Activated CD8-positive, alpha-beta T cell treated with anti-CD3 and anti-CD28 coated beads for 36 hours (primary cell): ENCODE measurements at regions not wholly inside any gene's neighbourhood (a gene's known extent, or its start where the extent isn't known, plus 50 kb on each side); places are given as distances from the start of the nearest gene placed in this dataset.

ENCODE experiments used
- ATAC-seq: fragments of 200-7000 bp; cut with Tn5 transposase; one replicate; pipeline ENCODE4 v1.10.0; 2021; ENCODE audit warnings: mild to moderate bottlenecking, moderate library complexity
- CTCF ChIA-PET: fragments of 350-600 bp; sonication (Branson Sonifier 250); formaldehyde crosslinking; loops from one replicate; lab custom pipeline; 2021; ENCODE audit warnings: antibody characterized with exemption; lab: Charles Lee
- POLR2A ChIA-PET: fragments of 350-600 bp; sonication (Branson Sonifier 250); formaldehyde crosslinking; loops from one replicate; lab custom pipeline; 2021; ENCODE audit warnings: antibody characterized with exemption; lab: Charles Lee
- DNase-seq: peaks from one replicate; pipeline ENCODE4 v3.0.0-alpha.2; 2020
- H3K27ac Mint-ChIP-seq: one replicate; pipeline ENCODE4 v1.8.0; 2021; ENCODE audit warnings: mild to moderate bottlenecking, mixed read lengths
- H3K27me3 Mint-ChIP-seq: one replicate; pipeline ENCODE4 v1.8.0; 2021; ENCODE audit warnings: mixed read lengths
- H3K36me3 Mint-ChIP-seq: one replicate; pipeline ENCODE4 v1.8.0; 2021; ENCODE audit warnings: low read depth, mixed read lengths
- H3K4me1 Mint-ChIP-seq: one replicate; pipeline ENCODE4 v1.8.0; 2021; ENCODE audit warnings: low read depth, mixed read lengths
- H3K4me3 Mint-ChIP-seq: one replicate; pipeline ENCODE4 v1.8.0; 2021; ENCODE audit warnings: mild to moderate bottlenecking, moderate library complexity, mixed read lengths
- H3K9me3 Mint-ChIP-seq: one replicate; pipeline ENCODE4 v1.8.0; 2021; ENCODE audit warnings: mixed read lengths
- intact Hi-C: fragments of 100-400 bp; cut with micrococcal nuclease; formaldehyde crosslinking; loops from one replicate; pipeline ENCODE4 v1.10.0; 2022
- TF ChIP-seq, protein P1 (sequence below): fragments of 200-600 bp; IDR thresholded peaks from one replicate; pipeline ENCODE4 v1.8.0; 2022; ENCODE audit warnings: antibody characterized with exemption, mild to moderate bottlenecking

- ATAC-seq (no peak), DNase-seq (no peak)
- POLR2A ChIA-PET: no interaction called here
- CTCF ChIA-PET: no interaction called here
- Mint-ChIP-seq H3K4me1 (no peaks in the 10 kb centered on the region), H3K27me3 (peaks cover 5% of the 10 kb centered on the region), H3K9me3 (no peaks in the 10 kb centered on the region), H3K4me3 (no peak overlapping the region), H3K36me3 (no peaks in the 10 kb centered on the region), H3K27ac (no peak overlapping the region)
- TF ChIP-seq, protein P1, sequence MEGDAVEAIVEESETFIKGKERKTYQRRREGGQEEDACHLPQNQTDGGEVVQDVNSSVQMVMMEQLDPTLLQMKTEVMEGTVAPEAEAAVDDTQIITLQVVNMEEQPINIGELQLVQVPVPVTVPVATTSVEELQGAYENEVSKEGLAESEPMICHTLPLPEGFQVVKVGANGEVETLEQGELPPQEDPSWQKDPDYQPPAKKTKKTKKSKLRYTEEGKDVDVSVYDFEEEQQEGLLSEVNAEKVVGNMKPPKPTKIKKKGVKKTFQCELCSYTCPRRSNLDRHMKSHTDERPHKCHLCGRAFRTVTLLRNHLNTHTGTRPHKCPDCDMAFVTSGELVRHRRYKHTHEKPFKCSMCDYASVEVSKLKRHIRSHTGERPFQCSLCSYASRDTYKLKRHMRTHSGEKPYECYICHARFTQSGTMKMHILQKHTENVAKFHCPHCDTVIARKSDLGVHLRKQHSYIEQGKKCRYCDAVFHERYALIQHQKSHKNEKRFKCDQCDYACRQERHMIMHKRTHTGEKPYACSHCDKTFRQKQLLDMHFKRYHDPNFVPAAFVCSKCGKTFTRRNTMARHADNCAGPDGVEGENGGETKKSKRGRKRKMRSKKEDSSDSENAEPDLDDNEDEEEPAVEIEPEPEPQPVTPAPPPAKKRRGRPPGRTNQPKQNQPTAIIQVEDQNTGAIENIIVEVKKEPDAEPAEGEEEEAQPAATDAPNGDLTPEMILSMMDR: no peak
- intact Hi-C loops: no loop called here
Measured at GRCh38 chr11:119529063-119529845, 106.3 kb upstream of the THY1 start.

GRCh38 chr11:119525867-119526196, 102.9 kb upstream of the THY1 start:
- no peak for ATAC-seq
- Mint-ChIP-seq H3K9me3 (no peaks in the 10 kb centered on the region), H3K27me3 (peaks cover 2% of the 10 kb centered on the region), H3K4me3 (no peak overlapping the region), H3K36me3 (no peaks in the 10 kb centered on the region), H3K27ac (no peak overlapping the region), H3K4me1 (no peaks in the 10 kb centered on the region)
- CTCF ChIA-PET: no interaction called here
- intact Hi-C loops: no loop called here
- TF ChIP-seq, protein P1: no peak
- DNase-seq: no peak
- POLR2A ChIA-PET: no interaction called here

DNA sequence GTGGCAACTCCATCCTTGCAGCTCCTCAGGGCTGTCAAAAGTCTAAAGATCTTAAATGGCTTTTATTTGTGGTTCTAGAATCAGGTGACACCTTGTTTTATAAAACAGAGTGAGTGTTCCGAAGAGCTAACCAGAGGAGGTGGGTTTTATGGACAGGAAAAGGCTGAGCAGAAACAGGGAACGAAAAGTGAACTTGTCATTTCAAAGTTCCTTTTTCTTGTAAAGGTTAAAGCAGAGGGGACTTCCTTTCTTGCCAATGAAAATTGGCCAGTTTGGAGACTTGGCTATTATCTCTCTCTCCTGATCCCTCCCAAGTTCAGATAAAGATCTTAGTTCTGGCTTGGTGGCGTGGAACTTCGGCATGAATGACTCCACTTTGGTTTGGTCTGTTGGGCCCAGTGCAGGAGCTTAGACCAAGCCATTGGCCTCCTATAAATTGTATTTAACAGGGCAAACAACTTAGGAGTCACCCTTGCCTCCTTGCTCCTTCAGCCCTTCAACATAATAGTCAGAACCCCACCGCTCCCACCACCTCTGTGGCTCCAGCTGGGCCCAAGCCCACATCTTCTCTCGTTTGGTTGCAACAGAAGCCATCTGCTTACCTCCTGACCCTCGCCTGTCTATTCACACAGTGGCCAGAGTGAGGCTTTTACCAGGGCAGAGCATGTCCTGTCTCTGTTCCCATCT, 102.4 kb upstream of the THY1 start:
- Mint-ChIP-seq H3K4me3 (no peak overlapping the region), H3K27ac (no peak overlapping the region), H3K4me1 (no peaks in the 10 kb centered on the region), H3K27me3 (peaks cover 2% of the 10 kb centered on the region), H3K9me3 (no peaks in the 10 kb centered on the region), H3K36me3 (no peaks in the 10 kb centered on the region)
- TF ChIP-seq, protein P1: no peak
- ATAC-seq (no peak), DNase-seq (no peak)
- POLR2A ChIA-PET: no interaction called here
- intact Hi-C loops: no loop called here
- CTCF ChIA-PET: interaction anchor here (1.4 to 2.7 kb wide), 2 partner anchors 8 to 51 kb away, joined by 4 to 14 read pairs; no protein-coding TSS in a partner anchor

GRCh38 chr11:119523539-119524157, 100.7 kb upstream of the THY1 start:
- TF ChIP-seq, protein P1: no peak
- peaks cover 2% of the 10 kb centered on the region for H3K27me3 Mint-ChIP-seq
- no peaks in the 10 kb centered on the region for H3K9me3 Mint-ChIP-seq
- no peak overlapping the region for H3K27ac Mint-ChIP-seq
- DNase-seq (no peak), ATAC-seq (no peak)
- no peaks in the 10 kb centered on the region for H3K36me3 Mint-ChIP-seq
- intact Hi-C loops: no loop called here
- no peak overlapping the region for H3K4me3 Mint-ChIP-seq
- POLR2A ChIA-PET: no interaction called here
- no peaks in the 10 kb centered on the region for H3K4me1 Mint-ChIP-seq
- CTCF ChIA-PET: interaction anchor here (1.4 to 2.7 kb wide), 2 partner anchors 10 to 49 kb away, joined by 4 to 14 read pairs; no protein-coding TSS in a partner anchor

- Mint-ChIP-seq H3K27ac (no peak overlapping the region), H3K27me3 (peaks cover 2% of the 10 kb centered on the region), H3K36me3 (no peaks in the 10 kb centered on the region), H3K4me1 (no peaks in the 10 kb centered on the region), H3K4me3 (no peak overlapping the region), H3K9me3 (no peaks in the 10 kb centered on the region)
- no peak for DNase-seq
- ChIA-PET POLR2A (no interaction called here), CTCF (interaction anchor here (2.7 kb wide), 1 partner anchor 11 kb away, joined by 14 read pairs; no protein-coding TSS in a partner anchor)
- intact Hi-C loops: no loop called here
- TF ChIP-seq, protein P1: no peak
- ATAC-seq: no peak
Measured at GRCh38 chr11:119522609-119523008, 99.6 kb upstream of the THY1 start.
